NCI-H2196 (cell line): ENCODE measurements at regions not wholly inside any gene's neighbourhood (a gene's known extent, or its start where the extent isn't known, plus 50 kb on each side); places are given as distances from the start of the nearest gene placed in this dataset.

Experiments used
- DNase-seq: peaks from one replicate; lab custom pipeline; 2025; ENCODE audit not compliant: unreplicated experiment; lab: John Stamatoyannopoulos, UW

DNA sequence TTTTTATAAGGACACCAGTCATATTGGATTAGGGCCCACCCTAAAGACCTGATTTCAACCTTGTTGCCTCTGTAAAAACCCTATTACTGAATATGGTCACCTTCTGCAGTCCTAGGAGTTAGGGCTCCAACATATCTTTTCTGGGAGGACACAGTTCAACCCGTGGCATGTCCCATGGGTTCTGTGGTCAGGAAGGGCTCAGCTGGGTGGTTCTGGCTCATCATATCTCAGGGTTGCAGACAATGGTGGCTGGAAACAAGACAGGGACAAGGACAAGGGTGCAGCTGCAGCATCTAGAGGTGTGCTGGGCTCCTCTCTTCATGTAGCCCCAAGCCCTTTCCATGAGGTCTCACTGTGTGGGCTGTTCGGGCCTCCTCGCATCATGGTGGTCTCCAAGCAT is 63.1 kb upstream of the FOXF1 start:
- no peak for DNase-seq

DNA sequence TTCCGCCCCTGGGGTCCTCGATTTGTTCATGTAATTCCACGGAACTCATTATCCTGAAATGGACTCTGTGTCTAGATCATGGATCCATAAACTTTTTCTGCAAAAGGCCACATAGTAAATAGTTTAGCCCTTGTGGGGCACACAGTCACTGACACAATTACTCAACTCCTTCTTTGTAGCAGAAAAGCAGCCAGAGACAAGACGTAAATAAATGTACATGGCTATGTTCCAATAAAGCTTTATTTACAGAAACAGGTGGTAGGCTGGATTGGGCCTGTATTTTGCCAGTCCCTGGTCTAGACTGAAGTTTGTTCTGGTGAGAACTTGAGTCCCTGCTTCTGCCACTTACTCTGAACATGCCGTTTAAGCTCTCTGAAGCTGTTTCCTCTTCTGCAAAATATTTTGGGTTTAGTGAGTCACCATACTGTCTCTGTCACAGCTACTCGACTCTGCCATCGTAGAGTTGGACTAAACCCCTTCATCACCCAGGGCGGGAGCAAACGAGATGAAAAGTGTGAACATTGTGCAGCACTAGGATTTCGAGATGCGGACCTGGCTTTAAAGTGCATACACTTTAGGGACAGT is 61.9 kb upstream of the FOXF1 start:
- DNase-seq, result no peak

GRCh38 chr16:86449446-86450095 is 60.8 kb upstream of the FOXF1 start:
- DNase-seq, result no peak

DNA sequence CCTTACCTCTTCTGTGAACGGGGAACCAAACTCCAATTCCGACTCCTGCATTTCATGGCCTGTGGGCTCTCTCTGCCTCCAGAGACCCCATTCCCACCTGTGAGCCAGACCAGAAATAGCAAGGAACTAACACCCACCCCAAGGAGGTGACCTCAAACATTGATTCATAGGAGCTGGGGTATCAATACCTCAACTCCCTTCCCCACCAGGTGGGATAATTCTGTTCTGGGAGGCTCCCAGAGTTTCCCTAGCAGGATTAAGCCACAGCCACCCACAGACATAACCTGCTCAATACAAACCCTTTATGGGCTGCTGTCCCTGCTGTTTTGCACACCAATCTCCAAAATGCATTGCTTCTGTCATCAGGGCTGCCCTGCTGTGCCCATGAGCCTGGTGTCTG is 59.6 kb upstream of the FOXF1 start:
- no peak for DNase-seq

- no peak for DNase-seq
Measured at GRCh38 chr16:86452451-86452850, 57.9 kb upstream of the FOXF1 start.

GRCh38 chr16:86455116-86455515 is 55.2 kb upstream of the FOXF1 start:
- DNase-seq, result no peak

DNA sequence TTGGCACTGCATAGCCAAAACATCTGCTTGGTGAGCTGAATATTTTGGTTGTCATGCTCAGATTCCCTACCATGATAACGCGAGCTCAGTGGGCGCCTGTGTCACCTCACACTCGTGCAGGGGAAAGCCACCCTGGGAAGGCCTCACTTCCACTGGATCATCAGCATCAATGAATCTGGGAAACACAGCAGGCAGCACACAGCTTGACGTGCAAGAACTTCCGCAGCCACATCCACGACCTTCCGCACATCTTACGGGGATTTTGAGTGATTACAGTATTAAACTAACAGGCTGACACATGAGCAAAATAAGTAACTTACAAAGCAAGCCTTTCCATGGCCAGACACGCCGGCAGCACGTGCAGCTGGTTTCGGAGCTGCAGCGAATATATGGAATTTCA is 54.7 kb upstream of the FOXF1 start:
- no peak for DNase-seq

- no peak for DNase-seq
Measured at GRCh38 chr16:86457501-86458148, 52.7 kb upstream of the FOXF1 start.

GRCh38 chr16:86458149-86458777 is 52.1 kb upstream of the FOXF1 start:
- DNase-seq, result no peak

DNA sequence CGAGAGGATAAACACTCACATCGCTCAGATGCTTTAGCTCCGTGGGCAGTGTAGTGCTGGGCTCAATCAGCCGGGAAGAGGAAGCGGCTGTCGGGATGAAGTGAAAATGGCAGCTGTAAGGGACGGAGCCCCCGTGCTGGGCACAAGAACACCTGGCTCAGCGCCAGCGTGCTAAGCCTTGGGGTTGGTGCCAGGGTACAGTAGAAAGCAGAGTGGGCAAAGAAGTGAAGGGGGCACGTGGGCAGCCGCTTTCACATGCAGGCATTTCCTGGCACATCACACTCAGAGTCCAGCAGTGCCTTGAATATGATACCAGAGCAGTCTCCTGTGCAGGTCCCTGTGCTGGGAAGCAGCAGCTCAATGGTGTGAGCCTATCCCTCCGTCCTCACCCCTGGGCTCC is 51.1 kb upstream of the FOXF1 start:
- DNase-seq, result no peak
